ENCODE measurements at regions not wholly inside any gene's neighbourhood (a gene's known extent, or its start where the extent isn't known, plus 50 kb on each side); places are given as distances from the start of the nearest gene placed in this dataset.

DNA sequence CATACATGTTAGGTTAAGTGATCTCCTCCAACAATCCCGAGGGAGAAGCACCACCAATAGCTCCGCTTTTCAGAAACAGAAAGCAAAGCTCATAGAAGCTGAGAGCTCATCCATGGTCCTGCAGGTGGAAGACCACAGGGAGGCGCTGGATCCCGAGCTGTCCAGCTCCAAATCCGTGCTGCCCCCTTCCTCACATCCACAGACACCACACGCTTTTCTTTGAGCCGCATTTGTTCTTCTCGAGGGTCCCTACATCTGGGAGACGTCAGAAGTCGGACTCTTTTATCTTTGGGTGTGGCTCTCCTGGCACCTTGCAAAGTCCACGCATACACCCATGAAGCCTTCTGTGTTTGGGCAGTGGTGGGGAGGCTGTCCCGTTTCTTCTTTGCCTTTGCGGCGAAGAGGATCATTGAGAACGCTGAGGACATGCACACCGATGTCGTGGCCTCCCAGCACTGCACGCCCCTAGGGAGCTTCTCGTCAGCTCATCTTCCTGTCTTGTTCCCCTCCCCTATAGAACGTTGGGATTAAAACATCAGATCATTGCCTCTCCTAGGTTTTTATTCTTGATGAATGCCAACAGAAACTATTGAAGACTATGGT, 184.8 kb downstream of the TEX29 start:
- no peak overlapping the region for H3K4me3 Mint-ChIP-seq
- no peak overlapping the region for H3K27ac Mint-ChIP-seq
- H3K9me3 Mint-ChIP-seq = peaks cover 9% of the 10 kb centered on the region
- H3K4me1 Mint-ChIP-seq (ENCODE audit: low read depth) = no peaks in the 10 kb centered on the region
- H3K36me3 Mint-ChIP-seq (ENCODE audit: low read depth) = no peaks in the 10 kb centered on the region
- peaks cover 27% of the 10 kb centered on the region for H3K27me3 Mint-ChIP-seq

- Mint-ChIP-seq H3K4me1 (ENCODE audit: low read depth) (no peaks in the 10 kb centered on the region), H3K27ac (no peak overlapping the region), H3K36me3 (ENCODE audit: low read depth) (no peaks in the 10 kb centered on the region), H3K4me3 (no peak overlapping the region), H3K9me3 (peaks cover 5% of the 10 kb centered on the region), H3K27me3 (peaks cover 20% of the 10 kb centered on the region)
Measured at GRCh38 chr13:111506125-111506524, 185.7 kb downstream of the TEX29 start.

DNA sequence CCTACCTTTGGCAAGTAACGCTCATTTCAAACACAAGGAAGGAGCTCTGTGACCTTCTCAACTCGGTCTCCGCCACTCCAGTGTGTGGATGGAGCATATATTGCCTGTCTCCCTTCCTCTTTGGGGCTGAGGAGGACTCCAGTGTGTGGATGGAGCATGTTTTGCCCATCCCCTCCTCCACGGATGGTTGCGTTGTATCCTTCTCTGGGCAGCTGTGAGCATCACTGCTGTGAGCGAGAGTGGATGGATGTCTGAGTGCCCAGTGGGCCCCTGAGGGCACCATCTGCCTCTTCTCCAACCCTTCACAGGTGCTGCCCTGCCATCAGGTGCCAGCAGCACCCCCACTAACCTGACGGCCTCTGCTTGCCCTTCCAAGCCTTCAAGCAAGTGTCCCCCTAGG, 186.2 kb downstream of the TEX29 start:
- Mint-ChIP-seq H3K9me3 (peaks cover 5% of the 10 kb centered on the region), H3K27me3 (peaks cover 20% of the 10 kb centered on the region), H3K36me3 (ENCODE audit: low read depth) (no peaks in the 10 kb centered on the region), H3K27ac (no peak overlapping the region), H3K4me3 (no peak overlapping the region), H3K4me1 (ENCODE audit: low read depth) (no peaks in the 10 kb centered on the region)

- H3K36me3 Mint-ChIP-seq (ENCODE audit: low read depth) = no peaks in the 10 kb centered on the region
- H3K27ac Mint-ChIP-seq = no peak overlapping the region
- H3K9me3 Mint-ChIP-seq = no peaks in the 10 kb centered on the region
- no peak overlapping the region for H3K4me3 Mint-ChIP-seq
- H3K4me1 Mint-ChIP-seq (ENCODE audit: low read depth) = no peaks in the 10 kb centered on the region
- peaks cover 10% of the 10 kb centered on the region for H3K27me3 Mint-ChIP-seq
Measured at GRCh38 chr13:111508164-111508870, 187.9 kb downstream of the TEX29 start.

- H3K36me3 Mint-ChIP-seq (ENCODE audit: low read depth) = no peaks in the 10 kb centered on the region
- peaks cover 5% of the 10 kb centered on the region for H3K27me3 Mint-ChIP-seq
- H3K27ac Mint-ChIP-seq = no peak overlapping the region
- H3K9me3 Mint-ChIP-seq = no peaks in the 10 kb centered on the region
- no peaks in the 10 kb centered on the region for H3K4me1 Mint-ChIP-seq (ENCODE audit: low read depth)
- no peak overlapping the region for H3K4me3 Mint-ChIP-seq
Measured at GRCh38 chr13:111508902-111509509, 188.6 kb downstream of the TEX29 start.

DNA sequence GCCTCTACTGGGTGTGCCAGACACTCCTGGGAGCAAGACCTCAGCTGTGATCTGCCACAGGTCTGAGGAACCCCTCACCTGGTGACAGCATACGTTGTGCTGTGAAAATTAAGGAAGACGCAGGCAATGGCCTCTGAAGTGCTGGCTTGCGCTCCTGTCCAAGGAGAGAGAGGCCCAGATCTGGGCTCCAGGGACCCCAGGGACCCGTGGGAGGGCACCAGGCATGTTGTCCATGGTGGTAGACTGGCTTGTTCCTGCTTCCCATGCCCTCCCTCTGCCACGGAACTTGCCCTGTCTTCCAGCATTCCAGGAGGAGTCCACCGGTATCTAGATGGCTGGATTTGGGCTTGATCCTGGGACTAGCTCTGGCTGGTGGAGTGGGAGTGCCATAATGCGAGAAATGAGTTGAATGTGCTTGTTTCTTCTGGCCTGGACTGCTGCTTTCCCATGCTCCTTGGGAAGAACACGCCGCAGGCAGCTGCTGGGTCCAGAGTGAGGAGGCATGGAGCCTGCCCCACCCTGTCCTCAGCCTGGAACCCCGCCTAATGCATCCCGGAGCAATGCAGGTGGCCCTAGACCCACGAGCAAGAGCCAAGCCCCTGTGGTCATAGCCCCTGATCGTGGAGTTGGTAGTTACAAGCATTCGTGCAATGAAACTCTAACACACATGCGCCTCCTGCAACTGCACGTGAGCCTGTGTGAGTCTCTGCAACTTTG, 190.2 kb downstream of the TEX29 start:
- no peak overlapping the region for H3K27ac Mint-ChIP-seq
- H3K4me3 Mint-ChIP-seq = no peak overlapping the region
- H3K36me3 Mint-ChIP-seq (ENCODE audit: low read depth) = no peaks in the 10 kb centered on the region
- H3K4me1 Mint-ChIP-seq (ENCODE audit: low read depth) = no peaks in the 10 kb centered on the region
- H3K9me3 Mint-ChIP-seq = no peaks in the 10 kb centered on the region
- no peaks in the 10 kb centered on the region for H3K27me3 Mint-ChIP-seq

DNA sequence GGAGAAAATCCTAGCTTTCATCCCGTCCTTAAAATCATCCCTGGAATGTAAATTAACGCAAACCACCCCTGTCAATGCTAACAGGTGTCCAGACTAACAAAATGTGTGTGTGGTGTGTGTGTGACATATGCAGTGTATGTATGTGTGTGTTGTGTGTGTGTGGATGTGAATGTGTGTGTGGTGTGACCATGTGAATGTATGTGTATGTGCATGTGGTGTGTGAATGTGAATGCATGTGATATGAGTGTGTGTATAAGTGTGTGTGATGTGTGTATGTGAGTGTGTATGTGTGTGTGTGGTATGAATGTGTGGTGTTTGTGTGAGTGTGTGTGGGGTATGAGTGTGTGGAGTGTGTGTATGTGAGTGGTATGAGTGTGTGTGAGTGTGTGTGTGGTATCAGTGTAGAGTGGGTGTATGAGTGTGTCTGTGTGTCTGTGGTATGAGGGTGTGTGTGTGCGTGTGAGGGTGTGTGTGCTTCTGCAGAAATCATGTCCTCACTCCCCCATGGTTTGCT, 190.8 kb downstream of the TEX29 start:
- no peaks in the 10 kb centered on the region for H3K4me1 Mint-ChIP-seq (ENCODE audit: low read depth)
- H3K27me3 Mint-ChIP-seq = no peaks in the 10 kb centered on the region
- no peaks in the 10 kb centered on the region for H3K36me3 Mint-ChIP-seq (ENCODE audit: low read depth)
- no peaks in the 10 kb centered on the region for H3K9me3 Mint-ChIP-seq
- no peak overlapping the region for H3K27ac Mint-ChIP-seq
- no peak overlapping the region for H3K4me3 Mint-ChIP-seq

GRCh38 chr13:111511805-111512504, 191.5 kb downstream of the TEX29 start:
- no peak overlapping the region for H3K27ac Mint-ChIP-seq
- H3K4me1 Mint-ChIP-seq (ENCODE audit: low read depth) = no peaks in the 10 kb centered on the region
- no peaks in the 10 kb centered on the region for H3K36me3 Mint-ChIP-seq (ENCODE audit: low read depth)
- H3K9me3 Mint-ChIP-seq = no peaks in the 10 kb centered on the region
- no peak overlapping the region for H3K4me3 Mint-ChIP-seq
- H3K27me3 Mint-ChIP-seq = no peaks in the 10 kb centered on the region

GRCh38 chr13:111512707-111513106, 192.3 kb downstream of the TEX29 start:
- H3K27ac Mint-ChIP-seq = no peak overlapping the region
- no peaks in the 10 kb centered on the region for H3K4me1 Mint-ChIP-seq (ENCODE audit: low read depth)
- H3K9me3 Mint-ChIP-seq = no peaks in the 10 kb centered on the region
- no peak overlapping the region for H3K4me3 Mint-ChIP-seq
- no peaks in the 10 kb centered on the region for H3K36me3 Mint-ChIP-seq (ENCODE audit: low read depth)
- H3K27me3 Mint-ChIP-seq = no peaks in the 10 kb centered on the region

- Mint-ChIP-seq H3K27me3 (no peaks in the 10 kb centered on the region), H3K4me3 (no peak overlapping the region), H3K36me3 (ENCODE audit: low read depth) (no peaks in the 10 kb centered on the region), H3K27ac (no peak overlapping the region), H3K4me1 (ENCODE audit: low read depth) (no peaks in the 10 kb centered on the region), H3K9me3 (no peaks in the 10 kb centered on the region)
Measured at GRCh38 chr13:111513766-111514609, 193.5 kb downstream of the TEX29 start.

DNA sequence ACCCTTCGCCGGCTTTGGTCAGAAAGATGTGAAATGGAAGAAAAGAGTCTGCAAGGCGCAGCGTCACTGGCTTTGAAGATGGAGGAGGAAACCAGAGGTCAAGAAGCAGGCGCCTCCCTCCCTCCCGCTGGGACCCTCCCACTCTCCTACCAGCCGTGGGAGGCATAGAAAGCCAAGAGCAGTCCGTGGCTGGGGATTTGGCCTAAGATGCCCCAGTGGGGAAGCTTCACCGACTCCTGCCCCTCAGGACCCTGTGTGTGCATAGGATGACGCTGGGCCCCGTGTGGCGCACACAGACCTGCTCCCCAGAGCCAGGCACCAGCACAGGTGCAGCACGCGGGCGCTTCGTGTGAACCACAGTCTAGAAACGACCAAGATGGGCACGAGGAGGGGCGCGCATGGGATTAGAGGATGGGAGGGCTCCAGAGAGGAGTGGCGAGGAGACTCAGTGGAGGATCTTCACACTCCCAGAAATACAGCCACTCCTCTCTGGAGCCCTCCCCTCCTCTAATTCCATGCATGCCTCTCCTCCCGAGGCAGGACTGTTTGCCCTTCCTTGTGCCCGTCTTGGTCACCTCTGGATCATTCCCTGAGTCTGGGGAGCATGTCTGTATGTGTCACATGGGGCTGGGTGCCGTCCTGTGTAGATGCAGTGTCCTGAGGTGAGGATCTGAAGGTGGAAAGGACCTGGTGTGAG, 194.3 kb downstream of the TEX29 start:
- no peaks in the 10 kb centered on the region for H3K27me3 Mint-ChIP-seq
- no peaks in the 10 kb centered on the region for H3K36me3 Mint-ChIP-seq (ENCODE audit: low read depth)
- H3K27ac Mint-ChIP-seq = no peak overlapping the region
- H3K9me3 Mint-ChIP-seq = no peaks in the 10 kb centered on the region
- H3K4me3 Mint-ChIP-seq = no peak overlapping the region
- no peaks in the 10 kb centered on the region for H3K4me1 Mint-ChIP-seq (ENCODE audit: low read depth)

DNA sequence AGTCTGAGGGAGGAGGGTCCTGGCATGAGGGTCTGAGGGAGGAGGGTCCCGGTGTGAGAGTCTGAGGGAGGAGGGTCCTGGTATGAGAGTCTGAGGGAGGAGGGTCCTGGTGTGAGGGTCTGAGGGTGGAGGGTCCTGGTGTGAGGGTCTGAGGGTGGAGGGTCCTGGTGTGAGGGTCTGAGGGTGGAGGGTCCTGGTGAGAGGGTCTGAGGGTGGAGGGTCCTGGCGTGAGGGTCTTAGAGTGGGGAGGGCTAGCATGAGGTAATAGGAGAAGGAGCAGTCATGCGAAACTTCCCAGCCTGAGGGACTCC, 194.8 kb downstream of the TEX29 start:
- H3K4me1 Mint-ChIP-seq (ENCODE audit: low read depth) = no peaks in the 10 kb centered on the region
- no peaks in the 10 kb centered on the region for H3K9me3 Mint-ChIP-seq
- H3K27me3 Mint-ChIP-seq = no peaks in the 10 kb centered on the region

DNA sequence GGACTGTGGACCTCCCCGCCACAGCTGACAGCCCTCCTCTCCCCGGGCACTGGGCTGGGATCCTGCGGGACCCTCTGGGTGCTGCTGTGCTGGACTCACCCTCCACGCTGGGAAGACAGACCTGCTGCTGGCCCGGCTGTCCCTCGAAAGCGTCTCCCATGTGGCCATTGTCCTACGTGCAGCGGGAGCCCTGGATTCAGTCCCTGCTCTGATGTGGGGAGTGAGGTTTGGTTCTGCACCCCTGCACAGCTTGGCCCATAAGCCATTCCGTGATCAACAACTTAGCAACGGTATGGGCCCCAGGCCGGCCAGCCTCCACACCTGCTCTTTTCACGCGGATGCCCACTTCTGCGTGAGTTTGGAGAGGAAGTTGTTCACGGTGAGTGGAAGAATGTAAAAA, 195.2 kb downstream of the TEX29 start:
- H3K27me3 Mint-ChIP-seq = no peaks in the 10 kb centered on the region
- no peak overlapping the region for H3K27ac Mint-ChIP-seq
- H3K9me3 Mint-ChIP-seq = no peaks in the 10 kb centered on the region
- no peak overlapping the region for H3K4me3 Mint-ChIP-seq
- no peaks in the 10 kb centered on the region for H3K36me3 Mint-ChIP-seq (ENCODE audit: low read depth)
- no peaks in the 10 kb centered on the region for H3K4me1 Mint-ChIP-seq (ENCODE audit: low read depth)

More for the DNA sequence above, 194.8 kb downstream of the TEX29 start:
- H3K36me3 Mint-ChIP-seq (ENCODE audit: low read depth) = no peaks in the 10 kb centered on the region
- no peak overlapping the region for H3K4me3 Mint-ChIP-seq
- H3K27ac Mint-ChIP-seq = no peak overlapping the region

Measured in stimulated activated naive CD8-positive, alpha-beta T cell treated with anti-CD3 and anti-CD28 coated beads, Interleukin-15, Interleukin-2, amounts not matched to agents 100 ng/mL and 50 ng/mL, for 24 hours (primary cell).